Adrenal gland (tissue), 9 donors: ENCODE measurements at regions not wholly inside any gene's neighbourhood (a gene's known extent, or its start where the extent isn't known, plus 50 kb on each side); places are given as distances from the start of the nearest gene placed in this dataset.
A peak's percentile ranks its signal among the peaks of the same experiment; 100 is the strongest.

Experiments used
- DNase-seq, 7 donors: peaks; one replicate each; pipeline ENCODE4 v3.0.0-alpha.2; 2019 to 2020
- H3K27ac ChIP-seq, 5 donors: fragments of 200-600 bp; sonication (generic) in 4 of 5; 1 replicate in 3 of 5; 2 replicates in 2 of 5; pipeline versions ENCODE4 v1.5.1 to v1.8.0; 2016 to 2020; ENCODE audit warnings: mild to moderate bottlenecking in 1 of 5
- H3K27me3 ChIP-seq: fragments of 200-600 bp; 2 replicates; pipeline ENCODE4 v1.8.0; 2021
- H3K36me3 ChIP-seq, 2 donors: fragments of 200-600 bp; replicated peaks in 1 of 2; 1 replicate in 1 of 2; 2 replicates in 1 of 2; pipeline versions ENCODE4 v1.5.1 to v1.8.0; 2018 to 2022
- H3K4me1 ChIP-seq, 2 donors: fragments of 200-600 bp; replicated peaks in 1 of 2; 1 replicate in 1 of 2; 2 replicates in 1 of 2; pipeline versions ENCODE4 v1.5.1 to v1.8.0; 2018 to 2021
- H3K4me3 ChIP-seq, 4 donors: fragments of 200-600 bp; sonication (generic) in 3 of 4; one replicate each; pipeline ENCODE4 v1.5.1; 2016 to 2018
- H3K9me3 ChIP-seq, 3 donors: fragments of 200-600 bp; sonication (generic) in 1 of 3; replicated peaks in 1 of 3; 1 replicate in 2 of 3; 2 replicates in 1 of 3; pipeline versions ENCODE4 v1.5.1 to v1.8.0; 2016 to 2021
- CTCF ChIP-seq, 6 experiments: fragments of 450-650 bp in 4 of 6; fragments of 200-600 bp in 2 of 6; sonication (generic) in 1 of 6; IDR thresholded peaks; 1 replicate in 5 of 6; 2 replicates in 1 of 6; pipeline versions ENCODE4 v1.5.1 to v1.8.0; 2016 to 2021; ENCODE audit warnings: antibody characterized with exemption in 6 of 6, mild to moderate bottlenecking in 2 of 6, moderate library complexity in 1 of 6
- POLR2A ChIP-seq, 2 donors: fragments of 450-650 bp; IDR thresholded peaks; one replicate each; pipeline ENCODE4 v1.6.1; 2017; ENCODE audit warnings: antibody characterized with exemption in 2 of 2, mild to moderate bottlenecking in 2 of 2, moderate library complexity in 1 of 2
- WGBS, 4 donors: extraction: QIAGEN DNeasy Blood & Tissue Kit in 2 of 4; methylation state at CpG; one replicate each; pipeline versions ENCODE4 v1.1.5 to v1.1.7; 2013 to 2017; 5-methylcytosine and 5-hydroxymethylcytosine counted together
- intact Hi-C, 2 donors: fragments of 100-400 bp; cut with DNase I; formaldehyde crosslinking; loops; one replicate each; pipeline versions ENCODE4 v1.14.1 to v1.15.0; 2022 to 2023
- donor health status: healthy with polysubstance abuse.
- donor health status: Bipolar disorder and iron deficiency.
- donor health status: DM: yes; HTN: yes; CAD: no.
- donor health status: DM: no; HTN: no; CAD: no.
- donor health status: DM: no; HTN: no; CAD: no.

DNA sequence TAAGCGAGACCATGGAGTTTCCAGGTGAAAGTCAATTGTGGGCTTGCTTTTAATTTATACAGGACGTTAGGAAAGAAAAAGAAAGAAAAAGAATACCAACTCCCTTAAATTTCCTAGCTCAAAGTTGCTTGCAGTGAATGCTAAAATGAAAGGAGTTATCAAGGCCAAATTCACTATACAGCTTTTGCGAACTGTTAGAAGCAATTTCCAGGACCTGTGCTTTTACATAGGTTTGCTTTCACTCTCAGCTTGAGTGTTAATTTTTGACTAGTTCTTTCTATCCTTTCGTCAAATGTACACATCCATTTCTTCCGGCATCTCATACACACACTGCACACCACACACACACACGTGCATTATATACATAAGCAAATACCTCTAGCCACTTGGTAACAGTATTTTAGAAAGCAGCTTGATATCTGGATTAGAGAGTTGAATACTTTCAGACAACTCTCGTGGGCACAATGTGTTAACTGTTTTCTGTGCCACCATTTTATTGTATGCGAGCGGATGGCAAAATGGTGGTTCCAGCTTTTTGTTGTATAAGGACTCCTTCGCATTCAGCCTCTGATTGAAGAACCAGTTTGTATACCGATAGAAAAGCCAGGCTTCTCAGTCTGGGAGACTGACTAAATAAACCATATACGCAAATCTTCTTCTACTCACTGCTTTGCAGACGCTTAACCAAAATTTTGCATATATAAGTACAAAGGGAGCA is 381.8 kb downstream of the MTX2 start:
- TF ChIP-seq POLR2A (IDR thresholded peaks at IDR 0.05) (no peak), CTCF (IDR thresholded peaks at IDR 0.05) (no peak)
- H3K27ac ChIP-seq: peak overlapping the region in 3 of 5 donors; percentile 30 to 51 (median 51)
- H3K36me3 ChIP-seq: no peaks in the 10 kb centered on the region
- no peak for DNase-seq
- H3K4me3 ChIP-seq: peak overlapping the region in 1 of 4 donors; percentile 12
- 68 to 77% (median 70%) methylated on average over 13 of the region's 13 CpGs for WGBS, 4 donors
- intact Hi-C loops: no loop called here
- no peaks in the 10 kb centered on the region for H3K27me3 ChIP-seq
- peaks cover 6 to 21% of the 10 kb centered on the region in 2 donors for H3K4me1 ChIP-seq
- no peaks in the 10 kb centered on the region for H3K9me3 ChIP-seq

- peak in 3 of 7 donors; percentile 26 to 33 (median 29) for DNase-seq
- TF ChIP-seq CTCF (IDR thresholded peaks at IDR 0.05) (peak; percentile 71 to 84 (median 78)), POLR2A (IDR thresholded peaks at IDR 0.05) (no peak)
- intact Hi-C loops: no loop called here
- Histone ChIP-seq H3K9me3 (no peaks in the 10 kb centered on the region), H3K27me3 (no peaks in the 10 kb centered on the region), H3K4me1 (peaks cover 6 to 21% of the 10 kb centered on the region in 2 donors), H3K36me3 (no peaks in the 10 kb centered on the region), H3K27ac (no peak overlapping the region), H3K4me3 (no peak overlapping the region)
- 38 to 57% (median 46%) methylated on average over 9 of the region's 9 CpGs for WGBS, 4 donors
Measured at GRCh38 chr2:176652300-176653182, 383.3 kb downstream of the MTX2 start.

- intact Hi-C loops: no loop called here
- no peaks in the 10 kb centered on the region for H3K9me3 ChIP-seq
- peak; percentile 73 to 87 (median 81) for DNase-seq
- H3K4me3 ChIP-seq: no peak overlapping the region
- 18 to 26% (median 23%) methylated on average over 10 of the region's 10 CpGs for WGBS, 4 donors
- no peaks in the 10 kb centered on the region for H3K27me3 ChIP-seq
- TF ChIP-seq POLR2A (IDR thresholded peaks at IDR 0.05) (no peak), CTCF (IDR thresholded peaks at IDR 0.05) (peak; percentile 62 to 85 (median 82))
- no peak overlapping the region for H3K27ac ChIP-seq
- H3K36me3 ChIP-seq: no peaks in the 10 kb centered on the region
- peaks cover 6 to 21% of the 10 kb centered on the region in 2 donors for H3K4me1 ChIP-seq
Measured at GRCh38 chr2:176653479-176654443, 384.5 kb downstream of the MTX2 start.
